K562 (cell line): ENCODE measurements at regions not wholly inside any gene's neighbourhood (a gene's known extent, or its start where the extent isn't known, plus 50 kb on each side); places are given as distances from the start of the nearest gene placed in this dataset.

Experiments used
- ZKSCAN8 ChIP-seq: fragments of 200-800 bp; sonication (Bioruptor generic); IDR thresholded peaks from 2 replicates; pipeline ENCODE4 v1.6.1; 2016; ENCODE audit warnings: missing genetic modification characterization, missing compliant biosample characterization
- TF ChIP-seq, protein P1 (sequence below): sonication (generic); formaldehyde crosslinking; IDR thresholded peaks from 2 replicates; pipeline ENCODE4 v1.8.0; 2022; ENCODE audit warnings: mild to moderate bottlenecking, low read depth, missing genetic modification reagents
- TF ChIP-seq, protein P2 (sequence below): sonication (generic); formaldehyde crosslinking; IDR thresholded peaks from 2 replicates; pipeline ENCODE4 v1.8.0; 2023; ENCODE audit warnings: mild to moderate bottlenecking, missing genetic modification reagents

DNA sequence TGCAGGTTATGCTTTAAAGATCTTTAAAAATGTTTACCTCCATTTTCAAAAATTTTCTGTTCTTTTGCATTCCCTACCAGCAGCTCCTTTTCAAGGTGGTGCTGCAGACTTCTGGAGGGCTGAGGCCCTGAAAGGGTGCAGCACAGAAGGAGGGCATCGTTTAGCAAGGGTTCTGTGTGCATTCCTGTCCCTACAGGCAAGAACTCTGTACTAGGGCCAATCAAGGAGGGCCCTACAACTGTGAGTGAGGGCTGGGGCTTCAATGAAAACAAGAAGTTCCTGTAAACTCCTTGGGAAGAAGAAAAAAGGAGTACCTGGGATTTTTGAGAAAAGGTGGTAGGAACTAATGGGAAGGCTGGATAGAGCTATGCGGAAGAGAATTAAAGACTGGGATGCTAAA, 50.7 kb upstream of the CSRP2 start (continued):
- TF ChIP-seq, protein P1, sequence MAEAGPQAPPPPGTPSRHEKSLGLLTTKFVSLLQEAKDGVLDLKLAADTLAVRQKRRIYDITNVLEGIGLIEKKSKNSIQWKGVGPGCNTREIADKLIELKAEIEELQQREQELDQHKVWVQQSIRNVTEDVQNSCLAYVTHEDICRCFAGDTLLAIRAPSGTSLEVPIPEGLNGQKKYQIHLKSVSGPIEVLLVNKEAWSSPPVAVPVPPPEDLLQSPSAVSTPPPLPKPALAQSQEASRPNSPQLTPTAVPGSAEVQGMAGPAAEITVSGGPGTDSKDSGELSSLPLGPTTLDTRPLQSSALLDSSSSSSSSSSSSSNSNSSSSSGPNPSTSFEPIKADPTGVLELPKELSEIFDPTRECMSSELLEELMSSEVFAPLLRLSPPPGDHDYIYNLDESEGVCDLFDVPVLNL (CRISPR knock-in tag) = no peak
- no peak for TF ChIP-seq ZKSCAN8 (CRISPR knock-in tag)
- TF ChIP-seq, protein P2, sequence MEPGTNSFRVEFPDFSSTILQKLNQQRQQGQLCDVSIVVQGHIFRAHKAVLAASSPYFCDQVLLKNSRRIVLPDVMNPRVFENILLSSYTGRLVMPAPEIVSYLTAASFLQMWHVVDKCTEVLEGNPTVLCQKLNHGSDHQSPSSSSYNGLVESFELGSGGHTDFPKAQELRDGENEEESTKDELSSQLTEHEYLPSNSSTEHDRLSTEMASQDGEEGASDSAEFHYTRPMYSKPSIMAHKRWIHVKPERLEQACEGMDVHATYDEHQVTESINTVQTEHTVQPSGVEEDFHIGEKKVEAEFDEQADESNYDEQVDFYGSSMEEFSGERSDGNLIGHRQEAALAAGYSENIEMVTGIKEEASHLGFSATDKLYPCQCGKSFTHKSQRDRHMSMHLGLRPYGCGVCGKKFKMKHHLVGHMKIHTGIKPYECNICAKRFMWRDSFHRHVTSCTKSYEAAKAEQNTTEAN (CRISPR knock-in tag) = no peak
